ENCODE measurements at regions not wholly inside any gene's neighbourhood (a gene's known extent, or its start where the extent isn't known, plus 50 kb on each side); places are given as distances from the start of the nearest gene placed in this dataset.

DNA sequence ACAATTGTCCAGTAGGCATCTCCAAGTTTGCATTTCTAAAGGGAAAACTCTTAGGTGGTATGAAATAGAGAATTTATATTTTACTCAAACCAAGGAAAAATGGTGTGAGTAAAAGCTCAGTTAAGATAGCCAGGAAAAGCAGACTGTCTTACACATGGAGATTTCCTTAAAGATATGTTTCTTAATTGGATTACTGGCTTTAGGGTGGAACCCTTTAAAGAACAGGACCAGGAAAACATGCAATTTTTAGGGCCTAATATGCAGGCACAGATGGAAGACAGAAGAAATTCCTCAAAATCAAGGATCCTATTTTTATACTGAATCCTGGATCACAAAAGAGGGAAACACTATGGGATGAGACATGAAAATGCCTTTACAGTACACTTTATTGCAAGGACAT lies 100.3 kb upstream of the PCDH17 start:
- no peak for DNase-seq
- no peak for ATAC-seq (ENCODE audit: low read depth)
- intact Hi-C loops (cut with micrococcal nuclease) = no loop called here

GRCh38 chr13:57546942-57547341 lies 84.6 kb upstream of the PCDH17 start:
- Histone ChIP-seq H3K79me2 (ENCODE audit: control insufficient read depth, insufficient read depth, low read length) (no peaks in the 10 kb centered on the region), H3K4me1 (ENCODE audit: control insufficient read depth in 2 of 2, insufficient read depth in 2 of 2, low read length in 2 of 2) (no peaks in the 10 kb centered on the region), H3K4me2 (replicated peaks; ENCODE audit: low read depth, low read length, poor library complexity, severe bottlenecking) (no peak overlapping the region), H3K9ac (ENCODE audit: low read length) (no peak overlapping the region), H3K9me3 (ENCODE audit: control extremely low read depth in 1 of 3, control insufficient read depth in 2 of 3, insufficient read depth in 1 of 3, low read length in 2 of 3) (no peaks in the 10 kb centered on the region), H2AFZ (ENCODE audit: insufficient read depth, low read depth, low read length, poor library complexity, severe bottlenecking) (no peak overlapping the region), H3K27me3 (replicated peaks in 1 of 4; ENCODE audit: control extremely low read depth in 1 of 4, control insufficient read depth in 3 of 4, insufficient read depth in 4 of 4, low read length in 3 of 4) (no peaks in the 10 kb centered on the region), H3K27ac (ENCODE audit: low read length in 2 of 2) (no peak overlapping the region), H3K36me3 (replicated peaks in 1 of 2; ENCODE audit: control extremely low read depth in 1 of 2, control insufficient read depth in 1 of 2, extremely low read depth in 1 of 2, insufficient read depth in 2 of 2, low read length in 1 of 2) (no peaks in the 10 kb centered on the region), H3K4me3 (ENCODE audit: control extremely low read depth in 1 of 5, extremely low read depth in 1 of 5, insufficient read depth in 1 of 5, low read depth in 2 of 5, low read length in 4 of 5) (no peak overlapping the region), H4K20me1 (ENCODE audit: control insufficient read depth, insufficient read depth, low read length, poor library complexity, severe bottlenecking) (no peaks in the 10 kb centered on the region)
- H3K27ac Mint-ChIP-seq = no peak overlapping the region
- H3K4me3 Mint-ChIP-seq = no peak overlapping the region
- CTCF ChIA-PET = no interaction called here
- POLR2A ChIA-PET = no interaction called here
- ATAC-seq (ENCODE audit: low read depth) = no peak
- intact Hi-C loops (cut with micrococcal nuclease) = no loop called here
- H3K27me3 Mint-ChIP-seq = no peaks in the 10 kb centered on the region
- no peaks in the 10 kb centered on the region for H3K4me1 Mint-ChIP-seq
- H3K9me3 Mint-ChIP-seq (ENCODE audit: insufficient read depth) = no peaks in the 10 kb centered on the region
- no peak for TF ChIP-seq EZH2 (IDR thresholded peaks at IDR 0.05; ENCODE audit: borderline replicate concordance, insufficient read depth, low read depth, low read length, poor library complexity, severe bottlenecking)
- TF ChIP-seq CTCF (IDR thresholded peaks at IDR 0.05) = no peak
- DNase-seq = no peak

More for the DNA sequence above, 100.3 kb upstream of the PCDH17 start:
- Histone ChIP-seq H3K4me2 (replicated peaks; ENCODE audit: low read depth, low read length, poor library complexity, severe bottlenecking) (no peak overlapping the region), H3K9me3 (ENCODE audit: control extremely low read depth in 1 of 3, control insufficient read depth in 2 of 3, insufficient read depth in 1 of 3, low read length in 2 of 3) (peaks cover 0 to 4% (median 2%) of the 10 kb centered on the region in 3 donors), H3K4me3 (ENCODE audit: control extremely low read depth in 1 of 5, extremely low read depth in 1 of 5, insufficient read depth in 1 of 5, low read depth in 2 of 5, low read length in 4 of 5) (no peak overlapping the region), H3K36me3 (replicated peaks in 1 of 2; ENCODE audit: control extremely low read depth in 1 of 2, control insufficient read depth in 1 of 2, extremely low read depth in 1 of 2, insufficient read depth in 2 of 2, low read length in 1 of 2) (no peaks in the 10 kb centered on the region), H2AFZ (ENCODE audit: insufficient read depth, low read depth, low read length, poor library complexity, severe bottlenecking) (no peak overlapping the region), H3K79me2 (ENCODE audit: control insufficient read depth, insufficient read depth, low read length) (no peaks in the 10 kb centered on the region), H3K27me3 (replicated peaks in 1 of 4; ENCODE audit: control extremely low read depth in 1 of 4, control insufficient read depth in 3 of 4, insufficient read depth in 4 of 4, low read length in 3 of 4) (no peaks in the 10 kb centered on the region), H3K4me1 (ENCODE audit: control insufficient read depth in 2 of 2, insufficient read depth in 2 of 2, low read length in 2 of 2) (no peaks in the 10 kb centered on the region), H3K27ac (ENCODE audit: low read length in 2 of 2) (no peak overlapping the region), H4K20me1 (ENCODE audit: control insufficient read depth, insufficient read depth, low read length, poor library complexity, severe bottlenecking) (no peaks in the 10 kb centered on the region), H3K9ac (ENCODE audit: low read length) (no peak overlapping the region)
- no peaks in the 10 kb centered on the region for H3K4me1 Mint-ChIP-seq
- ChIA-PET CTCF (no interaction called here), POLR2A (no interaction called here)
- TF ChIP-seq CTCF (IDR thresholded peaks at IDR 0.05) (no peak), EZH2 (IDR thresholded peaks at IDR 0.05; ENCODE audit: borderline replicate concordance, insufficient read depth, low read depth, low read length, poor library complexity, severe bottlenecking) (no peak)
- peaks cover 3% of the 10 kb centered on the region for H3K9me3 Mint-ChIP-seq (ENCODE audit: insufficient read depth)
- H3K4me3 Mint-ChIP-seq = no peak overlapping the region
- no peaks in the 10 kb centered on the region for H3K27me3 Mint-ChIP-seq
- no peak overlapping the region for H3K27ac Mint-ChIP-seq

Data from B cell (primary cell).